Duodenal mucosa (tissue), 2 donors: ENCODE measurements at regions not wholly inside any gene's neighbourhood (a gene's known extent, or its start where the extent isn't known, plus 50 kb on each side); places are given as distances from the start of the nearest gene placed in this dataset.

Experiments used
- H3K27ac ChIP-seq: one replicate; pipeline ENCODE4 v1.7.0; 2013; ENCODE audit warnings: low read depth, low read length
- H3K27me3 ChIP-seq, 2 donors: one replicate each; pipeline ENCODE4 v1.7.0; 2013; ENCODE audit warnings: low read length in 2 of 2, control low read depth in 1 of 2; ENCODE audit not compliant: insufficient read depth in 2 of 2, control insufficient read depth in 1 of 2
- H3K36me3 ChIP-seq, 2 donors: one replicate each; pipeline ENCODE4 v1.7.0; 2013; ENCODE audit warnings: low read length in 2 of 2, control low read depth in 1 of 2; ENCODE audit not compliant: insufficient read depth in 2 of 2, control insufficient read depth in 1 of 2
- H3K4me1 ChIP-seq, 2 donors: one replicate each; pipeline ENCODE4 v1.7.0; 2013; ENCODE audit warnings: low read length in 2 of 2, control low read depth in 1 of 2; ENCODE audit not compliant: insufficient read depth in 2 of 2, control insufficient read depth in 1 of 2
- H3K4me3 ChIP-seq, 2 donors: one replicate each; pipeline ENCODE4 v1.7.0; 2013; ENCODE audit warnings: low read length in 2 of 2, low read depth in 1 of 2
- H3K9ac ChIP-seq, 2 donors: one replicate each; pipeline ENCODE4 v1.7.0; 2013; ENCODE audit warnings: low read length in 2 of 2, low read depth in 1 of 2
- H3K9me3 ChIP-seq, 2 donors: one replicate each; pipeline ENCODE4 v1.7.0; 2013; ENCODE audit warnings: low read length in 2 of 2, control low read depth in 1 of 2; ENCODE audit not compliant: control insufficient read depth in 1 of 2

DNA sequence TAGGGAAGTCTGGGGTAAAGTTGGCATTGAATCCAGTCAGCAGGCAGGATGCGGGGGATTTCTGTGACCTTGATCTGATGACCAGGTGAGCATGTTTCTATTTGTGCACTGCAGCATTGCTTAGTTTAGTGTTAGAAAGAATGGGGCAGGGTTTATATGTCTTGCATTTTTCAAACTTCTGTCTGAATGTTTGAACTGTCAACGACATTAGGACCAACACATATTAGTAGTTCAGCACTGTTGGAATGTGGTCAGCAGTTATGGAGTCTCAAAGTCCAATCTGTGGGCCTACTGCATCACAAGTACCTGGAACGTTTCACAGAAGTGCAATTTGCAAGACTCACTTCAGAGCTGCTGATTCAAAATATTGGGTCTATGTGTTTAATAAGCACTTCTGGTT lies 276.6 kb upstream of the BMP2 start:
- Histone ChIP-seq H3K4me3 (no peak overlapping the region), H3K27ac (no peak overlapping the region), H3K9ac (no peak overlapping the region), H3K27me3 (no peaks in the 10 kb centered on the region), H3K4me1 (peaks cover 0 to 4% of the 10 kb centered on the region in 2 donors), H3K9me3 (no peaks in the 10 kb centered on the region), H3K36me3 (no peaks in the 10 kb centered on the region)

DNA sequence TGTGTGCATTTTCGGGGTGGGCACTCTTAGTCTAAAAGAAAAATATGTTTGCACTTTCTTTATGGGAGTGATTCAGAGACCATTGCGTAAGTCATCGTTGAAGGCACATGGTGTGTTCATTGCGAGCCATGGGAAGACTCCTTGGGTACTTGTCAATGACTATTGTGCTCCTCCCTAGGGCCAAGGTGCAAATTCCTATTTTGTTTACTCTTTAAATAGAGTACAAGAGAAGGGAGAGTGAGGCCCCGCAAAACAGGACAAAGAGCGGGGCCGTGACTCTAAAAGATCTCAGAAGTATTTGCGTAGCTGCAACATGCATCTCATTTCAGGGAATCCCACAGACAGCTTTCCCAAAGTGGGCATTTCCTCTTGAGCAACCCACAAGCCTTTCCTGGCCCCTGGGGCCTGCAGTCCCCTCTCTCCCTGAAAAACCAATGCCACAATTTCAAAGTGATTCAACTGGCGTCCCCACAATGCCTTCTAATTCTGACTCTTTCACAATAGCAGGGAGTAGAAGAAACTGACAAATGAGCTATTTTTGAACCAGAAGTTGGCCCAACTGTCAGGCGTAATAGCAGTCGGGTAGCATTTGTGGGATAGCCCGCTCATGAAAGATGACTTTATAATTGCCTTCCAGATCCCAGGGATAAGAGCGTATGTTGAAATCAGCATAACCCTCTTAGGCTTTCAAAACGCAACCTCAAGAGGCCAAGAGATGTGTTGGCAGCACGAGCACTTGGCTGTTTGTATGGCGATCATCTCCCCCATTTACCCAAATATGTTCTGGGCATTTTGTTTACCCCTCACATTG lies 277.9 kb upstream of the BMP2 start:
- Histone ChIP-seq H3K4me3 (no peak overlapping the region), H3K27ac (no peak overlapping the region), H3K9ac (no peak overlapping the region), H3K4me1 (peaks cover 0 to 4% of the 10 kb centered on the region in 2 donors), H3K27me3 (no peaks in the 10 kb centered on the region), H3K9me3 (no peaks in the 10 kb centered on the region), H3K36me3 (no peaks in the 10 kb centered on the region)

DNA sequence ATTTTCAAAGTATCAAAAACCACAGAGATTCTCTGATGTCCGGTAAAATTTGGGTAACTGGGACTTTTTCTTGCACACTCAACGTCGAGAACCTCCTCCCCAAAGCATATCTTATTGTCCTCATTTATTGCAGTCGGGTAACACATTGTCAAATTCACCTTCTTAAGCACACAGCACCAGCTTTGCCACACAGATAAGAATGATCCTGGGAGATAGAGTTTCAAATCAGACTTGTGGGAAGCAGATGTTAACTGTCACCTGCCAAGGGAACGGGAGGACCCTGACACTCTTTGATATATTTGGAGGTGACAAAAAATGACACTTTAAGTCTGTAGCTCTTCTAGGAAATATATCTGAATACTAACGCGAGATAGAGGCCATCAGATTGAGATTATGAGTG lies 282.1 kb upstream of the BMP2 start:
- Histone ChIP-seq H3K4me3 (no peak overlapping the region), H3K9ac (no peak overlapping the region)

DNA sequence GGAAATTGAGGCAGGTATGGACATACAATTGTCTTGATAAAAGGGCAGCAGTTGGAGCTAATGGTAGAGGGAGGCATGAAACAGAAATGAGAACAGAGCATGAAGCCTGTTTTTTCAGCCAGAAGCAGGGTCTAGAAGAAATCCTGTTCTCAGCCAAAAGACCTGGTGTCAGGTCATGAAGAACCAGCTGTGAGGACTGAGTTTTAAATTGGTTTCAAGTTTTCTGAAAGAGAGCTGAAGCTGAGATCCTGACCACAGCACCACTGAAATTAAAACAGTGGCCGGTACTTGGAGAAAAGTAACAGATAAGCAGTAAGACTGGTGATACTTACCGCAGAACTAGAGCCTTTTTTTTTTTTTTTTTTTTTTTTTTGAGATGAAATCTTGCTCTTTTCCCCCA lies 283.8 kb upstream of the BMP2 start:
- no peaks in the 10 kb centered on the region for H3K4me1 ChIP-seq
- no peak overlapping the region for H3K9ac ChIP-seq
- H3K4me3 ChIP-seq = no peak overlapping the region
- no peaks in the 10 kb centered on the region for H3K9me3 ChIP-seq
- no peak overlapping the region for H3K27ac ChIP-seq
- H3K27me3 ChIP-seq = no peaks in the 10 kb centered on the region
- H3K36me3 ChIP-seq = no peaks in the 10 kb centered on the region

More for the DNA sequence above, 282.1 kb upstream of the BMP2 start:
- Histone ChIP-seq H3K4me1 (no peaks in the 10 kb centered on the region), H3K27ac (no peak overlapping the region), H3K36me3 (no peaks in the 10 kb centered on the region), H3K9me3 (no peaks in the 10 kb centered on the region), H3K27me3 (no peaks in the 10 kb centered on the region)

DNA sequence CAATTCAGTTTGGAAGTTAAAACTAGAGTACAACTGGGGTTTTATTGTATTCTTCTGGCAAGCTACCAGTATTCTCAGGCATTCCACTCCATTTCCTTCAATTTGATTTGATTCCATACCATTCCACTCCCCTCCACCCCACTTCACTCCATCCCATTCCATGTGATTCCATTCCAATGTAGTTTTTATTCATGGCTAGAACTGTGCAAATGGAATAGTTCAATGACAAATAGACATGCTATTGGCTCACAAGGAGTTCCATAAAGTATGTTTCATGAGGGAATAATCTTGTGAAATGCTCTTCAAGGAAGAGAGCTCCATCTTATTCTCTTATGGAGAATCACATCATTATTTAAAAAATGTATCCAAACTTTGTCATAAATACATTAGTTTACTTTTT lies 285.0 kb upstream of the BMP2 start:
- no peak overlapping the region for H3K4me3 ChIP-seq
- no peaks in the 10 kb centered on the region for H3K9me3 ChIP-seq
- H3K4me1 ChIP-seq = no peaks in the 10 kb centered on the region
- H3K36me3 ChIP-seq = no peaks in the 10 kb centered on the region
- H3K27ac ChIP-seq = no peak overlapping the region
- H3K27me3 ChIP-seq = no peaks in the 10 kb centered on the region
- H3K9ac ChIP-seq = no peak overlapping the region

DNA sequence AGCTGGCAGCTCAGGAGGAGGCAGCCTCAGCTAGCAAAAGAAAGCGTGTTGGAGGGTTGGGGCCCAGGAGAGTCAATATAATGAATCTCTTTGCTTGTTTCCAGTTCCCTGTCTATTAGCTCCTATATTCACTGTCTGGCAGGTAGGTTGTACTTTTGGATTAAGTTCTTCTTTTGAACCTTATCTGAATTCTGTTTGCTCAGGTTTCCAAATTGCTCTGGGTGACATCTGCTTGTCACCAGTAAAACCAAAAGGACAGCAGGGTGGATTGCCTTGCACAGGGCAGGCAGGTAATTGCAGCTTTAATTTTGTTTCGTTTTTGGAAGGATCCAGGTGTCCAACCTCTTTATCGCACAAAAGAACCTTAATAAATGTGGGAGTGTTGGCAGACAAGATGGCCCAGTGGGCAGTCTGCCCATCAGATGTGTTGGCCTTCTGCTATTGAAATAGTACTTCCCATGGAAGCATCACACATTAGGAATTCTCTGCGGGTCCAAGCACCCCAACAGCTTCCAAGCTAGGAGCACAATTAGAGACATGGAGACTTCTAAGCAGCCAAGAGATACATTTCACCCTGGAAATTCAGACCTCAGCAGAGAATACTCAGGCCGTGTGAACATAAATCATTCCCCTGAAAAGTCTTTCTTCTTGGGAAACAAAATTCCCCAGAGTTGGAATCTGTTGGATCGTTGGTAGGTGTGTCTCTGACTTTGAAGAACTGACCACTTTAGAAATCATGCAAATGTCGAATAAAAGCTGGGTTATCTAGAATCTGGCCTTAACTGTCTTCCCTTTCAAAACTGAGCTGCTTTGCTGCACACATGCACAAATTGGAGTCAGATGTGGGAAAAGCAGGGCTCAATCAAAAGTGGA lies 286.9 kb upstream of the BMP2 start:
- Histone ChIP-seq H3K4me1 (no peaks in the 10 kb centered on the region), H3K9ac (no peak overlapping the region), H3K9me3 (no peaks in the 10 kb centered on the region), H3K36me3 (no peaks in the 10 kb centered on the region), H3K4me3 (no peak overlapping the region), H3K27me3 (no peaks in the 10 kb centered on the region), H3K27ac (no peak overlapping the region)

DNA sequence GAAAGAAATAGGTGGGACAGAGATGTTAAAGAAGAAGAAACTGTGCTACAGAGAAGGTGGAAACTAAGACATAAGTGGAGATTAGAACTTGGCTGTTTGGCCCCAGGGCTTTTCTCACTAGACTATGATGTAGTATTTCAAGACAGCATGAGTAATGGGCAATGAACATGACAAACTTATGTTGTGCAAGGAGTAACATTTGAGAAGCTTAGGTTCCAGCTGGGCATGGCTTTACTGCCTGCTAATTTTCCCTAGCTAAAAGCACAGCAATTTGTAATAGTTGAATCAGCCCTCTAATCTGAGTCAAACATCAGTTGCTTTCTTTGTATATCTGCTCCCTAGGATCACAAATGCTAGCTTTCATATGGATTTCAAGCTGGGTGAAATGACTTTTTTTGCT lies 294.3 kb upstream of the BMP2 start:
- no peaks in the 10 kb centered on the region for H3K4me1 ChIP-seq
- H3K4me3 ChIP-seq = no peak overlapping the region
- H3K36me3 ChIP-seq = no peaks in the 10 kb centered on the region
- no peak overlapping the region for H3K27ac ChIP-seq
- no peak overlapping the region for H3K9ac ChIP-seq
- H3K9me3 ChIP-seq = no peaks in the 10 kb centered on the region
- H3K27me3 ChIP-seq = no peaks in the 10 kb centered on the region

DNA sequence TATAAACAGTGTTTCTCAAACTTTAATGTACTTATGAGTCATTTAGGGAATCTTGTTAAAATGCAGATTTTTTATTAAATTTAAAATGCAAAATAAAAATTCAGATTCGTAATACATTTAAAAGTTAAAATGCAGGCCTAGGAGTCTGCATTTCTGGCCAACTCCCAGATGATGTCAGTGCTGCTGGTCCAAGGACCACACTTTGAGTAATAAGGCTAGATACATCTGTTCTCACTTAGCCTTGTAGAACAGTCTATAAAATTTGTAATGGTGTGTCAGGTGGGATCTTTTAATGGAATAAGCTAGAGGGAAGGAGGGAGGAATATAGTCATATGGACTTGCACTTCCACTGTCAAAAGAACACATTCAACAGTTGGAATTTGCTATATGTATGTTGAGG lies 295.6 kb upstream of the BMP2 start:
- H3K9me3 ChIP-seq = no peaks in the 10 kb centered on the region
- no peak overlapping the region for H3K27ac ChIP-seq
- H3K4me1 ChIP-seq = no peaks in the 10 kb centered on the region
- H3K4me3 ChIP-seq = no peak overlapping the region
- no peaks in the 10 kb centered on the region for H3K27me3 ChIP-seq
- H3K9ac ChIP-seq = no peak overlapping the region
- H3K36me3 ChIP-seq = no peaks in the 10 kb centered on the region

DNA sequence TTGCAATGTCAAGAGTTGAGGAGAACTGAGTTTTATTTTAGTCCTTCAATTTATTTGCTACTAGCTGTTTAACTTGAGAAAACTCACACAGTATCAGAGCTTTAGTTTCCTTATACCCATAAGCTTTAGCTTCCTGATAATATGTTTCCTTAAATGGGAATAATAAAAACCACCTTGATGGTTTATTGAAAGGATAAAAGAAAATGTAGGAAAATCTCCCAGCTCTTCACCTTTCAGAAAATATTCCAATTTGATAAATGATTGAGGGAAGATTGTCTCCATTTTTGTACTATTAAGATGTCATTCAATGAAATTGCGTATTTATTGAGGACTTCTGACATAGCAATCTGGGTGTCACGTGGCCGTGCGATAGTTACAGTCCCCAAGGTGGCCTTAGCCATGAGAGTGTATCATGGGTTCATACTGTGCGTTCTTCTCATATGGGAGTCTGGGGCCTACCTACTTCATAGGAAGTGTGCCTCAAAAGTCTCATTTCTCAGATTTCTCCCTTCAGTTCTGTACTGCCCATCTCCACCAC lies 296.3 kb upstream of the BMP2 start:
- H3K27me3 ChIP-seq = no peaks in the 10 kb centered on the region
- H3K4me1 ChIP-seq = no peaks in the 10 kb centered on the region
- no peaks in the 10 kb centered on the region for H3K36me3 ChIP-seq
- no peak overlapping the region for H3K9ac ChIP-seq
- H3K27ac ChIP-seq = no peak overlapping the region
- H3K9me3 ChIP-seq = no peaks in the 10 kb centered on the region
- H3K4me3 ChIP-seq = no peak overlapping the region

DNA sequence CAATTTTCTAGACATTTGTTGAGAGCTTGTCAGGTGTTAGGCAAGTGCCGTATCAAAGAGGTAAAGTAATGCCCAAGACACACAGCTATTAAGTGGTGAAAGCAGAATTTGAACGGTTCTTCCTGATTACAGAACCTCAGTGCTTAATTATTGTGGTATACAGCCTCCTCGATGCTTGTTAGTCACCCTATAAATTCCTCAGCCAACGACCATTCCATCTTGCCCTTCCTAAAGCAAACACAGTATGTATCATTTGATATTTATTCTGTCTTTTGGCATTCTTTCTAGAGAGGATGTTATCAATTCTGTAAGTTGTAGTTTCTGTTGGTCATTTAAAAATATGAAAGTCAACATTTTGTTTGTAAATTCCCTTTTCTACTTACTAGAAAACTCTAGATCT lies 297.8 kb upstream of the BMP2 start:
- Histone ChIP-seq H3K4me1 (no peaks in the 10 kb centered on the region), H3K9me3 (no peaks in the 10 kb centered on the region), H3K9ac (no peak overlapping the region), H3K36me3 (no peaks in the 10 kb centered on the region), H3K4me3 (no peak overlapping the region), H3K27me3 (no peaks in the 10 kb centered on the region), H3K27ac (no peak overlapping the region)
